ENCODE measurements at regions not wholly inside any gene's neighbourhood (a gene's known extent, or its start where the extent isn't known, plus 50 kb on each side); places are given as distances from the start of the nearest gene placed in this dataset.

- no peak overlapping the region for H3K27ac Mint-ChIP-seq
- H3K27me3 Mint-ChIP-seq (ENCODE audit: low read depth): no peaks in the 10 kb centered on the region
- peaks cover 12% of the 10 kb centered on the region for H3K4me1 Mint-ChIP-seq
- ChIA-PET POLR2A (interaction anchor here (1.0 kb wide), 1 partner anchor 219 kb away, joined by 6 read pairs; no protein-coding TSS in a partner anchor), CTCF (interaction anchor here (0.6 to 2.2 kb wide), 3 partner anchors 19 to 235 kb away, joined by 3 to 9 read pairs (median 6); no protein-coding TSS in a partner anchor)
- DNase-seq (ENCODE audit: low spot score): no peak
- ATAC-seq: no peak
- H3K36me3 Mint-ChIP-seq: no peaks in the 10 kb centered on the region
- no peak overlapping the region for H3K4me3 Mint-ChIP-seq
- TF ChIP-seq ZNF263 (CRISPR knock-in tag; IDR thresholded peaks at IDR 0.05; ENCODE audit: low read depth) (no peak), ZNF396 (CRISPR knock-in tag; IDR thresholded peaks at IDR 0.05; ENCODE audit: borderline replicate concordance) (no peak), GABPB1 (CRISPR knock-in tag; IDR thresholded peaks at IDR 0.05) (no peak), ZNF416 (CRISPR knock-in tag; IDR thresholded peaks at IDR 0.05) (no peak), NFYB (CRISPR knock-in tag; conservative IDR thresholded peaks at IDR 0.05; ENCODE audit: low read depth) (no peak), USF2 (CRISPR knock-in tag; IDR thresholded peaks at IDR 0.05) (no peak), MYBL2 (CRISPR knock-in tag; IDR thresholded peaks at IDR 0.05) (no peak), ZNF121 (CRISPR knock-in tag; IDR thresholded peaks at IDR 0.05) (no peak), PRRX2 (CRISPR knock-in tag; IDR thresholded peaks at IDR 0.05) (no peak), TCF7 (CRISPR knock-in tag; IDR thresholded peaks at IDR 0.05; ENCODE audit: low read depth) (no peak), FOXP4 (CRISPR knock-in tag; IDR thresholded peaks at IDR 0.05) (no peak), KAT7 (CRISPR knock-in tag; IDR thresholded peaks at IDR 0.05; ENCODE audit: borderline replicate concordance) (no peak)
- TF ChIP-seq, protein P1, sequence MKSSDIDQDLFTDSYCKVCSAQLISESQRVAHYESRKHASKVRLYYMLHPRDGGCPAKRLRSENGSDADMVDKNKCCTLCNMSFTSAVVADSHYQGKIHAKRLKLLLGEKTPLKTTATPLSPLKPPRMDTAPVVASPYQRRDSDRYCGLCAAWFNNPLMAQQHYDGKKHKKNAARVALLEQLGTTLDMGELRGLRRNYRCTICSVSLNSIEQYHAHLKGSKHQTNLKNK (CRISPR knock-in tag; IDR thresholded peaks at IDR 0.05): no peak
- TF ChIP-seq, protein P2, sequence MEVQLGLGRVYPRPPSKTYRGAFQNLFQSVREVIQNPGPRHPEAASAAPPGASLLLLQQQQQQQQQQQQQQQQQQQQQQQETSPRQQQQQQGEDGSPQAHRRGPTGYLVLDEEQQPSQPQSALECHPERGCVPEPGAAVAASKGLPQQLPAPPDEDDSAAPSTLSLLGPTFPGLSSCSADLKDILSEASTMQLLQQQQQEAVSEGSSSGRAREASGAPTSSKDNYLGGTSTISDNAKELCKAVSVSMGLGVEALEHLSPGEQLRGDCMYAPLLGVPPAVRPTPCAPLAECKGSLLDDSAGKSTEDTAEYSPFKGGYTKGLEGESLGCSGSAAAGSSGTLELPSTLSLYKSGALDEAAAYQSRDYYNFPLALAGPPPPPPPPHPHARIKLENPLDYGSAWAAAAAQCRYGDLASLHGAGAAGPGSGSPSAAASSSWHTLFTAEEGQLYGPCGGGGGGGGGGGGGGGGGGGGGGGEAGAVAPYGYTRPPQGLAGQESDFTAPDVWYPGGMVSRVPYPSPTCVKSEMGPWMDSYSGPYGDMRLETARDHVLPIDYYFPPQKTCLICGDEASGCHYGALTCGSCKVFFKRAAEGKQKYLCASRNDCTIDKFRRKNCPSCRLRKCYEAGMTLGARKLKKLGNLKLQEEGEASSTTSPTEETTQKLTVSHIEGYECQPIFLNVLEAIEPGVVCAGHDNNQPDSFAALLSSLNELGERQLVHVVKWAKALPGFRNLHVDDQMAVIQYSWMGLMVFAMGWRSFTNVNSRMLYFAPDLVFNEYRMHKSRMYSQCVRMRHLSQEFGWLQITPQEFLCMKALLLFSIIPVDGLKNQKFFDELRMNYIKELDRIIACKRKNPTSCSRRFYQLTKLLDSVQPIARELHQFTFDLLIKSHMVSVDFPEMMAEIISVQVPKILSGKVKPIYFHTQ (CRISPR knock-in tag; IDR thresholded peaks at IDR 0.05): no peak
- no peaks in the 10 kb centered on the region for H3K9me3 Mint-ChIP-seq
Observed at GRCh38 chr9:109907810-109908458, 127.9 kb downstream of the PALM2AKAP2 start.

DNA sequence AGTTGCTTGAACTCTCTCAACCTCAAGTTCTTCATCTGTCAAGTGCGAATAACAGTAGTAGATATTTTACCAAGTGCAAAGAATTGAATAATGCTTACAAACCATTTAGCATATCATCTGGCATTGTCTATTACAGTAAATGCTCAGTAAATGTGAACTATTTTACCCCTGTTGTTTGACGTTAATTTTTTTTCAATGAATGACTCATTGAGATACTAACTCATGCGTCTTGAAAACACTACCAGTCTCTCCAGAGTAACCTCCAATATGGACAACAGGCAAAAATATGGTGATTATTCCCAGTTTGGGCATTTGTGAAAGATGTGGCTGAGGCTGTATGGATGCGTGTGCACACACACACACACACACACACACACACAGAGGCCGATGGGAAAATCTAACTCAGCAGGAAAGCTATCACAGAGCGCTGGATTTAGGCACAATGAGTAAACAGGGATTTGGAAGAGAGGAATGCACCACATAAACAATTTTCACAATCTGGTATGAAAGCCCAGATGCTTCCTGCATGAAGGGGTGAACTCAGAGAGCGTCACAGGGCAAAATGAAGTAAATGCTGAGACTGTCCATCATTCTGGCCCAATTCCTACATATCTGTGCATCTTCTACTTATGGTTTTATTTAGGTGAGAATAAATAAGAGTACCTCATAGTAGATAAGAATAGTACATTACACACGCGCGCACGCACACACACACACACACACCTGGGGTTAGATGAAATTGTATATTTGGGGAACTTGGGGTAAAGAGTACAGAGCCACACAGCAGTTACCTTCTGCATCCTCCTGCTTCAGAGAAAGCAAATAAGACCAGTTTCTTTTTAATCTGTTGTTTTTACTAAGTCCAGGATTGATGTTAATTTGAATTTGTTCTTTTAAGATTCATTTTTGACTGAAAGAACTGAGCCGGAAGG lies 128.7 kb downstream of the PALM2AKAP2 start:
- Mint-ChIP-seq H3K4me1 (peaks cover 12% of the 10 kb centered on the region), H3K9me3 (no peaks in the 10 kb centered on the region), H3K4me3 (no peak overlapping the region), H3K27me3 (ENCODE audit: low read depth) (no peaks in the 10 kb centered on the region), H3K27ac (no peak overlapping the region), H3K36me3 (no peaks in the 10 kb centered on the region)
- ChIA-PET CTCF (interaction anchor here (0.6 to 2.2 kb wide), 2 partner anchors 20 to 59 kb away, joined by 3 to 6 read pairs; no protein-coding TSS in a partner anchor), POLR2A (no interaction called here)
- DNase-seq (ENCODE audit: low spot score) (no peak), ATAC-seq (no peak)
- TF ChIP-seq, protein P3, sequence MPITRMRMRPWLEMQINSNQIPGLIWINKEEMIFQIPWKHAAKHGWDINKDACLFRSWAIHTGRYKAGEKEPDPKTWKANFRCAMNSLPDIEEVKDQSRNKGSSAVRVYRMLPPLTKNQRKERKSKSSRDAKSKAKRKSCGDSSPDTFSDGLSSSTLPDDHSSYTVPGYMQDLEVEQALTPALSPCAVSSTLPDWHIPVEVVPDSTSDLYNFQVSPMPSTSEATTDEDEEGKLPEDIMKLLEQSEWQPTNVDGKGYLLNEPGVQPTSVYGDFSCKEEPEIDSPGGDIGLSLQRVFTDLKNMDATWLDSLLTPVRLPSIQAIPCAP (CRISPR knock-in tag; IDR thresholded peaks at IDR 0.05): no peak
- no peak for TF ChIP-seq TEAD1 (CRISPR knock-in tag; IDR thresholded peaks at IDR 0.05)

Data from WTC11 (cell line).